ENCODE measurements at regions not wholly inside any gene's neighbourhood (a gene's known extent, or its start where the extent isn't known, plus 50 kb on each side); places are given as distances from the start of the nearest gene placed in this dataset.
A peak's percentile ranks its signal among the peaks of the same experiment; 100 is the strongest.

DNA sequence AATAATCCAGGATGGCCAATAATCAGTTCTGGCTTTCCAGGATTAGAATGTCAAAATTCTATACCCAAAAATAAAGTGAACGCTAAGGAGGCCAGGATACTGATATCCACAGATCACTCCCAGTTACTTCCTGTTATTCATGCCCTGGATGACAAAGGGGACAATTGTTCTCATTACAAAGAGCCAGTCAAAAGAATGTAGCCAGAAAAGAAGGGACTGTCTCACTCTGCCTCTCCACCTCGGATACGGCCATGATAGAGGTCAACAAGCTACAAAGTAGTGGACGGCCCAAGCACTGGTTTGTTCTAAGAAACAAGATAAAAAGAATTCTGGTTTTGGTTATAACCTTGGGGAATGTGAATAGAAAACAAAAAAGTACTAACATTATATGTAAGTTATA lies 116.1 kb upstream of the ATF7IP start:
- Mint-ChIP-seq H3K9me3 (peaks cover 5% of the 10 kb centered on the region), H3K27ac (peak overlapping the region; percentile 96), H3K36me3 (peaks cover under 1% of the 10 kb centered on the region; the same call in 1 of the 2 replicates), H3K4me1 (peaks cover 27% of the 10 kb centered on the region), H3K4me3 (no peak overlapping the region), H3K27me3 (ENCODE audit: low read depth) (no peaks in the 10 kb centered on the region)
- CTCF ChIA-PET, result no interaction called here
- no peak for TF ChIP-seq JAZF1 (CRISPR knock-in tag; IDR thresholded peaks at IDR 0.05)
- TF ChIP-seq GTF2I (CRISPR knock-in tag; conservative IDR thresholded peaks at IDR 0.05), result no peak
- TF ChIP-seq HMGXB4 (CRISPR knock-in tag; IDR thresholded peaks at IDR 0.05), result no peak
- no peak for TF ChIP-seq NFE2L1 (CRISPR knock-in tag; IDR thresholded peaks at IDR 0.05)
- no peak for TF ChIP-seq ZNF317 (CRISPR knock-in tag; IDR thresholded peaks at IDR 0.05; ENCODE audit: borderline replicate concordance, low read depth)
- TF ChIP-seq ZNF532 (CRISPR knock-in tag; IDR thresholded peaks at IDR 0.05; ENCODE audit: borderline replicate concordance), result no peak
- TF ChIP-seq ESRRA (CRISPR knock-in tag; IDR thresholded peaks at IDR 0.05; ENCODE audit: borderline replicate concordance), result no peak
- TF ChIP-seq EMX1 (CRISPR knock-in tag; IDR thresholded peaks at IDR 0.05), result no peak
- no peak for TF ChIP-seq CTCF (IDR thresholded peaks at IDR 0.05)
- TF ChIP-seq FOXP1 (CRISPR knock-in tag; IDR thresholded peaks at IDR 0.05; ENCODE audit: borderline replicate concordance), result no peak
- TF ChIP-seq TP53 (CRISPR knock-in tag; IDR thresholded peaks at IDR 0.05), result no peak
- TF ChIP-seq ZNF396 (CRISPR knock-in tag; IDR thresholded peaks at IDR 0.05; ENCODE audit: borderline replicate concordance), result no peak
- TF ChIP-seq ZNF512 (CRISPR knock-in tag; IDR thresholded peaks at IDR 0.05; ENCODE audit: borderline replicate concordance), result no peak
- TF ChIP-seq, protein P1, sequence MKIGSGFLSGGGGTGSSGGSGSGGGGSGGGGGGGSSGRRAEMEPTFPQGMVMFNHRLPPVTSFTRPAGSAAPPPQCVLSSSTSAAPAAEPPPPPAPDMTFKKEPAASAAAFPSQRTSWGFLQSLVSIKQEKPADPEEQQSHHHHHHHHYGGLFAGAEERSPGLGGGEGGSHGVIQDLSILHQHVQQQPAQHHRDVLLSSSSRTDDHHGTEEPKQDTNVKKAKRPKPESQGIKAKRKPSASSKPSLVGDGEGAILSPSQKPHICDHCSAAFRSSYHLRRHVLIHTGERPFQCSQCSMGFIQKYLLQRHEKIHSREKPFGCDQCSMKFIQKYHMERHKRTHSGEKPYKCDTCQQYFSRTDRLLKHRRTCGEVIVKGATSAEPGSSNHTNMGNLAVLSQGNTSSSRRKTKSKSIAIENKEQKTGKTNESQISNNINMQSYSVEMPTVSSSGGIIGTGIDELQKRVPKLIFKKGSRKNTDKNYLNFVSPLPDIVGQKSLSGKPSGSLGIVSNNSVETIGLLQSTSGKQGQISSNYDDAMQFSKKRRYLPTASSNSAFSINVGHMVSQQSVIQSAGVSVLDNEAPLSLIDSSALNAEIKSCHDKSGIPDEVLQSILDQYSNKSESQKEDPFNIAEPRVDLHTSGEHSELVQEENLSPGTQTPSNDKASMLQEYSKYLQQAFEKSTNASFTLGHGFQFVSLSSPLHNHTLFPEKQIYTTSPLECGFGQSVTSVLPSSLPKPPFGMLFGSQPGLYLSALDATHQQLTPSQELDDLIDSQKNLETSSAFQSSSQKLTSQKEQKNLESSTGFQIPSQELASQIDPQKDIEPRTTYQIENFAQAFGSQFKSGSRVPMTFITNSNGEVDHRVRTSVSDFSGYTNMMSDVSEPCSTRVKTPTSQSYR (CRISPR knock-in tag; IDR thresholded peaks at IDR 0.05), result no peak
- no peak for DNase-seq (ENCODE audit: low spot score)
- POLR2A ChIA-PET, result interaction anchor here (0.6 to 1.1 kb wide), 5 partner anchors 11 to 637 kb away, joined by 3 to 4 read pairs (median 3); no protein-coding TSS in a partner anchor
- ATAC-seq, result peak; percentile 79
